Cerebellar cortex (tissue), 1 donor: ENCODE measurements at regions not wholly inside any gene's neighbourhood (a gene's known extent, or its start where the extent isn't known, plus 50 kb on each side); places are given as distances from the start of the nearest gene placed in this dataset.
"Not testable (repeated sequence)": the region's sequence is repeated elsewhere in the genome, so short reads cannot be mapped to it uniquely, and the experiment has no call there.

Experiments
- DNase-seq: peaks from one replicate; pipeline ENCODE4 v3.0.0-alpha.2; 2015; ENCODE audit warnings: low spot score

- no peak for DNase-seq
Measured at GRCh38 chr7:1300206-1300605, 67.5 kb downstream of the UNCX start.

GRCh38 chr7:1300636-1301035 lies 68.0 kb downstream of the UNCX start:
- DNase-seq: no peak

GRCh38 chr7:1301054-1301881 lies 68.6 kb downstream of the UNCX start:
- DNase-seq: no peak

- DNase-seq: no peak
Measured at GRCh38 chr7:1301882-1302251, 69.2 kb downstream of the UNCX start.

GRCh38 chr7:1302936-1303335 lies 70.3 kb downstream of the UNCX start:
- DNase-seq: no peak

GRCh38 chr7:1304011-1304410 lies 71.3 kb downstream of the UNCX start:
- DNase-seq: not testable (repeated sequence)

GRCh38 chr7:1305873-1306272 lies 73.2 kb downstream of the UNCX start:
- DNase-seq: no peak

GRCh38 chr7:1307828-1308227 lies 75.2 kb downstream of the UNCX start:
- DNase-seq: no peak

GRCh38 chr7:1309290-1309689 lies 76.6 kb downstream of the UNCX start:
- no peak for DNase-seq

GRCh38 chr7:1309996-1310395 lies 77.3 kb downstream of the UNCX start:
- no peak for DNase-seq

GRCh38 chr7:1310936-1311335 lies 78.3 kb downstream of the UNCX start:
- DNase-seq: no peak

GRCh38 chr7:1311406-1312135 lies 78.9 kb downstream of the UNCX start:
- DNase-seq: peak; percentile 23

- DNase-seq: no peak
Measured at GRCh38 chr7:1312136-1313070, 79.7 kb downstream of the UNCX start.

GRCh38 chr7:1313613-1314012 lies 80.9 kb downstream of the UNCX start:
- no peak for DNase-seq

- DNase-seq: no peak
Measured at GRCh38 chr7:1314021-1314907, 81.6 kb downstream of the UNCX start.

GRCh38 chr7:1314908-1315450 lies 82.3 kb downstream of the UNCX start:
- no peak for DNase-seq

- no peak for DNase-seq
Measured at GRCh38 chr7:1316086-1316485, 83.4 kb downstream of the UNCX start.

- DNase-seq: no peak
Measured at GRCh38 chr7:1317646-1318045, 85.0 kb downstream of the UNCX start.

GRCh38 chr7:1318051-1318450 lies 85.4 kb downstream of the UNCX start:
- DNase-seq: no peak

GRCh38 chr7:1318661-1319060 lies 86.0 kb downstream of the UNCX start:
- no peak for DNase-seq

GRCh38 chr7:1320616-1321240 lies 88.1 kb downstream of the UNCX start:
- DNase-seq: no peak
